GM13976 (cell line): ENCODE measurements at regions not wholly inside any gene's neighbourhood (a gene's known extent, or its start where the extent isn't known, plus 50 kb on each side); places are given as distances from the start of the nearest gene placed in this dataset.

Source experiments
- DNase-seq: peaks from one replicate; pipeline ENCODE4 v3.0.0; 2012; ENCODE audit warnings: low spot score
- CTCF ChIP-seq: IDR thresholded peaks from 2 replicates; pipeline ENCODE4 v1.5.1; 2012; ENCODE audit warnings: borderline replicate concordance, mild to moderate bottlenecking; ENCODE audit not compliant: insufficient read depth; ENCODE audit errors: extremely low read depth, missing control alignments, control extremely low read depth
- in situ Hi-C: fragments of 300-500 bp; cut with MboI; formaldehyde crosslinking; loops from one replicate; pipeline ENCODE4 v1.12.0; 2022; ENCODE audit warnings: low sequenced_read_pairs, mixed read lengths, inconsistent platforms; ENCODE audit not compliant: unreplicated experiment

GRCh38 chrX:144916785-144917184 lies 330.5 kb upstream of the SPANXN1 start:
- DNase-seq, result no peak
- in situ Hi-C loops, result no loop called here
- TF ChIP-seq CTCF, result no peak

- no peak for DNase-seq
- no peak for TF ChIP-seq CTCF
- in situ Hi-C loops, result no loop called here
These were observed 328.4 kb upstream of the SPANXN1 start for GRCh38 chrX:144918936-144919335.

DNA sequence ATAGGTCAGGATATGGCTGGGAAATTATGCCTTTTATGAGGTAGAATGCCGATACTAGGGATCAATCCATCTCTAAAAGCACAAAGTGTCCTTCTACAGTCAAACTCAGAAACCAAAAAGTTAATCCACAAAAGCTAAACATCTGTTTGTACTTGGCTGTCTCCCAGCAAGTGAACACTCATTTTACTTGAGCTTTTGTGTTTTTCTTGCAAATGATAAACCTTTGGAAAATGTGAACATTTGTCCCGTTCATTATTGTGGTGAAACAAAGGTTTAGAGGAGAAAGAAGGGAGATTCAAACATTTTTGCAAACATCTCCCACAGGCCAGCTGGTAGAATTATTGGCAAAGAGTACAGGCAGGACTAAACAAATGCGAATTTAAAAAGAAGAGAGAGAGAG lies 300.6 kb upstream of the SPANXN1 start:
- TF ChIP-seq CTCF, result no peak
- DNase-seq, result no peak
- in situ Hi-C loops, result no loop called here
